Activated CD8-positive, alpha-beta T cell treated with anti-CD3 and anti-CD28 coated beads, Interleukin-2, amount 10 ng/mL, durations not matched to agents 7 days and 5 days (primary cell): ENCODE measurements at regions not wholly inside any gene's neighbourhood (a gene's known extent, or its start where the extent isn't known, plus 50 kb on each side); places are given as distances from the start of the nearest gene placed in this dataset.
"Not testable (repeated sequence)": the region's sequence is repeated elsewhere in the genome, so short reads cannot be mapped to it uniquely, and the experiment has no call there.

ENCODE experiments used
- ATAC-seq: fragments of 150-1000 bp; cut with Tn5 transposase; one replicate; pipeline ENCODE4 v1.10.0; 2021; ENCODE audit warnings: moderate library complexity
- CTCF ChIA-PET: fragments of 350-600 bp; sonication (Branson Sonifier 250); formaldehyde crosslinking; loops from one replicate; lab custom pipeline; 2021; ENCODE audit warnings: antibody characterized with exemption; lab: Charles Lee
- POLR2A ChIA-PET: fragments of 350-600 bp; sonication (Branson Sonifier 250); formaldehyde crosslinking; loops from one replicate; lab custom pipeline; 2021; ENCODE audit warnings: antibody characterized with exemption; lab: Charles Lee
- DNase-seq: peaks from one replicate; pipeline ENCODE4 v3.0.0-alpha.2; 2020
- H3K27ac Mint-ChIP-seq: one replicate; pipeline ENCODE4 v1.8.0; 2021; ENCODE audit warnings: mild to moderate bottlenecking, mixed read lengths
- H3K27me3 Mint-ChIP-seq: one replicate; pipeline ENCODE4 v1.8.0; 2021; ENCODE audit warnings: low read depth, mixed read lengths
- H3K36me3 Mint-ChIP-seq: one replicate; pipeline ENCODE4 v1.8.0; 2021; ENCODE audit warnings: low read depth, mixed read lengths
- H3K4me1 Mint-ChIP-seq: one replicate; pipeline ENCODE4 v1.8.0; 2021; ENCODE audit warnings: low read depth, mixed read lengths
- H3K4me3 Mint-ChIP-seq: one replicate; pipeline ENCODE4 v1.8.0; 2021; ENCODE audit warnings: mild to moderate bottlenecking, mixed read lengths
- H3K9me3 Mint-ChIP-seq: one replicate; pipeline ENCODE4 v1.8.0; 2022; ENCODE audit warnings: mixed read lengths; ENCODE audit not compliant: insufficient read depth

GRCh38 chr5:3466392-3466791 lies 129.2 kb upstream of the IRX1 start:
- H3K27me3 Mint-ChIP-seq = no peaks in the 10 kb centered on the region
- H3K4me3 Mint-ChIP-seq = no peak overlapping the region
- no peak overlapping the region for H3K27ac Mint-ChIP-seq
- ChIA-PET CTCF (no interaction called here), POLR2A (interaction anchor here (0.6 kb wide), 1 partner anchor 1131 kb away, joined by 3 read pairs; no protein-coding TSS in a partner anchor)
- no peaks in the 10 kb centered on the region for H3K36me3 Mint-ChIP-seq
- ATAC-seq (no peak), DNase-seq (no peak)
- no peaks in the 10 kb centered on the region for H3K9me3 Mint-ChIP-seq
- no peaks in the 10 kb centered on the region for H3K4me1 Mint-ChIP-seq

DNA sequence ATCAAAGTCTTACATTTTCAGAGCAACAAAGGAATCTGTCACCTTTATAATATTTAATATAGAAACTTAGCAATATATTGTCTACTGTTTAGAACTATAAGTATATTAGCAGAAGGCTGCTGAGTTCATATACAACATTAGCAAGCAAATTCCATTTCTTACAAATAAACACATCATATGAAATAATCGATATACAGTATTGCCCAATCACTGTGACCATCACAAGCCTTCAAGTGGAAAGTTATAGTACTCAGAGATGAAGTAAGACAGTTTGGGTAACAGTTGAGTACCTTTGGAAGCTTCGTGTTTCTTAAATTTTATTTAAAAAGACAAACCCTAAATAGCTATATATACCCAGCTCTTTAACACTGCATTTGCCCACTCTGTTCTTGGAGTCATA lies 135.2 kb upstream of the IRX1 start:
- Mint-ChIP-seq H3K27ac (no peak overlapping the region), H3K27me3 (no peaks in the 10 kb centered on the region)

GRCh38 chr5:3456121-3456681 lies 139.4 kb upstream of the IRX1 start:
- Mint-ChIP-seq H3K4me3 (no peak overlapping the region), H3K27ac (no peak overlapping the region), H3K4me1 (no peaks in the 10 kb centered on the region), H3K9me3 (no peaks in the 10 kb centered on the region), H3K27me3 (no peaks in the 10 kb centered on the region), H3K36me3 (no peaks in the 10 kb centered on the region)
- ATAC-seq (no peak), DNase-seq (no peak)
- ChIA-PET CTCF (no interaction called here), POLR2A (no interaction called here)

More for the DNA sequence above, 135.2 kb upstream of the IRX1 start:
- Mint-ChIP-seq H3K4me3 (no peak overlapping the region), H3K36me3 (no peaks in the 10 kb centered on the region), H3K9me3 (no peaks in the 10 kb centered on the region), H3K4me1 (no peaks in the 10 kb centered on the region)
- DNase-seq (no peak), ATAC-seq (no peak)
- CTCF ChIA-PET = no interaction called here
- POLR2A ChIA-PET = no interaction called here

DNA sequence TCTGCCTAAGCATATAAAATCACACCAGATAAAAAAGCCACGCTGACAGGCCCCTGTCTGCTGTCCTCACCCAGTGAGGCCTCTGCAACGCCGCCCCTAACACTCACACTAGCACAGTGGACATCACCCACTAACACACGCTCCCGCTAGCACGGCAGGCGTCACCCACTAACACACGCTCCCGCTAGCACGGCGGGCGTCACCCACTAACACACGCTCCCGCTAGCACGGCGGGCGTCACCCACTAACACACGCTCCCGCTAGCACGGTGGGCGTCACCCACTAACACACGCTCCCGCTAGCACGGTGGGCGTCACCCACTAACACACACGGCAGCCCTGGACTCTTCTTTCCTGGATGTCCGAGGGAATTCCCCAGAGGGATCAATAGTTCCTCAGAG lies 141.6 kb upstream of the IRX1 start:
- H3K4me3 Mint-ChIP-seq, H3K27me3 Mint-ChIP-seq, DNase-seq, ATAC-seq, H3K9me3 Mint-ChIP-seq, H3K27ac Mint-ChIP-seq, H3K4me1 Mint-ChIP-seq, POLR2A ChIA-PET, H3K36me3 Mint-ChIP-seq, CTCF ChIA-PET: not testable (repeated sequence)

DNA sequence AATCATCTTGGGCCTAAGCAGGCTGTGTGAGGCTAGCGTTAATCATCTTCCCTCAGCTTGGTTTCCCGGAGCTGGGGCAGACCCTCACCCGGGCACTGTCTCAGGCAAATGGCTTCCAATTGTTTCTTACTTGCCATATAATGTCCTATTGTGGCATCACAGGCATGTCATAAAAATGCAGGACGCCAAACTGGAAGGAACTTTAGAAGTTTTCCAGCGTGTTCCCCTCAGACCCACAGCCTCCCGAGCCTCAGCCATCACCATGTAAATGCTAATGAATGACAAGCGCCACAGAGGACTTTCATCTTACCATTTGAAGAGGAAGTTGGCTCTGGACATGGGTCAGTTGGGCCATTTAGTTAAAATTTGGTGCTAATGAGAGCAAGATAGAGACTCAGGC lies 143.0 kb upstream of the IRX1 start:
- no peak for ATAC-seq
- Mint-ChIP-seq H3K4me1 (no peaks in the 10 kb centered on the region), H3K36me3 (no peaks in the 10 kb centered on the region), H3K27ac (no peak overlapping the region), H3K9me3 (no peaks in the 10 kb centered on the region), H3K4me3 (no peak overlapping the region), H3K27me3 (no peaks in the 10 kb centered on the region)
- DNase-seq = no peak
- ChIA-PET CTCF (no interaction called here), POLR2A (no interaction called here)

DNA sequence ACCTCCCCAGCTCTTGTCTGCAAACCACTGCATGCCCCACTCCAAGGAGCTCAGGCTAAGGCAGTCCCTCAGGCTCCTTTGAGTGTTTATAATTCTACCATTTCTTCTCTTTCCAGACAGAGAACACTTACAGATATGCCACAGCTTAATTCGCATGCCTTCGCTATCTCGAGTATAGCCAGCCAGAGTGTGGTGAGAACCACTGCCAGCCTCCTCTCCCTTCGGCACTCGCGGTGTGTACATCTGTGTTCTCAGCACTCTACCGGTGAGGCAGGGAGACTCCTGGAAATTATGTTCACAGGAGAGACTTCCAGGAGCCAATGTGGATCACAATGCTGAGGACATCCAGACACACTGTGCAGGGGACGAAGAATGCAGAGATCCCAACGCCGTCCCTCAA lies 143.7 kb upstream of the IRX1 start:
- CTCF ChIA-PET = no interaction called here
- H3K4me3 Mint-ChIP-seq = no peak overlapping the region
- ATAC-seq = no peak
- H3K4me1 Mint-ChIP-seq = no peaks in the 10 kb centered on the region
- H3K36me3 Mint-ChIP-seq = no peaks in the 10 kb centered on the region
- POLR2A ChIA-PET = no interaction called here
- no peaks in the 10 kb centered on the region for H3K9me3 Mint-ChIP-seq
- H3K27ac Mint-ChIP-seq = no peak overlapping the region
- no peaks in the 10 kb centered on the region for H3K27me3 Mint-ChIP-seq
- DNase-seq = no peak

- ATAC-seq = no peak
- DNase-seq = no peak
- H3K9me3 Mint-ChIP-seq = no peaks in the 10 kb centered on the region
- H3K4me1 Mint-ChIP-seq = no peaks in the 10 kb centered on the region
- H3K27me3 Mint-ChIP-seq = no peaks in the 10 kb centered on the region
- POLR2A ChIA-PET = no interaction called here
- CTCF ChIA-PET = no interaction called here
- no peak overlapping the region for H3K27ac Mint-ChIP-seq
- H3K36me3 Mint-ChIP-seq = no peaks in the 10 kb centered on the region
- no peak overlapping the region for H3K4me3 Mint-ChIP-seq
Measured at GRCh38 chr5:3449481-3449880, 146.2 kb upstream of the IRX1 start.

- Mint-ChIP-seq H3K36me3 (no peaks in the 10 kb centered on the region), H3K9me3 (no peaks in the 10 kb centered on the region), H3K4me3 (no peak overlapping the region), H3K27me3 (no peaks in the 10 kb centered on the region), H3K4me1 (no peaks in the 10 kb centered on the region), H3K27ac (no peak overlapping the region)
- no peak for DNase-seq
- ChIA-PET POLR2A (interaction anchor here (0.7 kb wide), 1 partner anchor 173 kb away, joined by 3 read pairs; no protein-coding TSS in a partner anchor), CTCF (no interaction called here)
- ATAC-seq = no peak
Measured at GRCh38 chr5:3446410-3446809, 149.2 kb upstream of the IRX1 start.

GRCh38 chr5:3445517-3445916 lies 150.1 kb upstream of the IRX1 start:
- H3K36me3 Mint-ChIP-seq, ATAC-seq, H3K27me3 Mint-ChIP-seq, CTCF ChIA-PET, POLR2A ChIA-PET, H3K9me3 Mint-ChIP-seq, H3K4me3 Mint-ChIP-seq, H3K27ac Mint-ChIP-seq, H3K4me1 Mint-ChIP-seq, DNase-seq: not testable (repeated sequence)

DNA sequence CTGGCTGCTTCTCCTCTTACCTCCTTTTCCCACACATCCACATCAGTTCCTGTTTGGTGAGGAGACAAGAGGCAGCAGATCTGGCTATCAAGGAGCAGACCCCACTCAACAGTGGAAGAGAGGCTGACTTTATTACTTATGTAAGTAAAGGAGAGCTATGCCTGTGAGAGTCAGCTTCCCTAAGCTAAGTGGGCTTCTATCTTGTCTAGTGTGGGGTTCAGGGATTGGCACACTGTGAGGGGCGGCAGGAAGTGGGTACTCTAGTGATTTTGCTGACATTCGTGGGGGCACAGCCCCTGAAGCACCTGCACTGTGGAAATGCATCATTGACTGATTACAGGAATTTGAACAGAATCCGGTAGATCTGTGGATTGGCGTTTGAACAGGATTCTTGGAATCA lies 163.5 kb upstream of the IRX1 start:
- H3K36me3 Mint-ChIP-seq = no peaks in the 10 kb centered on the region
- no peaks in the 10 kb centered on the region for H3K9me3 Mint-ChIP-seq
- DNase-seq = no peak
- no peak overlapping the region for H3K4me3 Mint-ChIP-seq
- H3K27me3 Mint-ChIP-seq = no peaks in the 10 kb centered on the region
- POLR2A ChIA-PET = no interaction called here
- H3K4me1 Mint-ChIP-seq = no peaks in the 10 kb centered on the region
- CTCF ChIA-PET = no interaction called here
- no peak overlapping the region for H3K27ac Mint-ChIP-seq
- ATAC-seq = no peak

GRCh38 chr5:3430691-3431090 lies 164.9 kb upstream of the IRX1 start:
- H3K9me3 Mint-ChIP-seq = no peaks in the 10 kb centered on the region
- no peaks in the 10 kb centered on the region for H3K27me3 Mint-ChIP-seq
- no peak overlapping the region for H3K27ac Mint-ChIP-seq
- POLR2A ChIA-PET = no interaction called here
- no peaks in the 10 kb centered on the region for H3K4me1 Mint-ChIP-seq
- DNase-seq (no peak), ATAC-seq (no peak)
- CTCF ChIA-PET = no interaction called here
- H3K4me3 Mint-ChIP-seq = no peak overlapping the region
- no peaks in the 10 kb centered on the region for H3K36me3 Mint-ChIP-seq

- no peak for DNase-seq
- Mint-ChIP-seq H3K4me3 (no peak overlapping the region), H3K9me3 (no peaks in the 10 kb centered on the region), H3K27me3 (no peaks in the 10 kb centered on the region), H3K36me3 (no peaks in the 10 kb centered on the region), H3K27ac (no peak overlapping the region), H3K4me1 (no peaks in the 10 kb centered on the region)
- ChIA-PET CTCF (no interaction called here), POLR2A (no interaction called here)
- no peak for ATAC-seq
Measured at GRCh38 chr5:3429962-3430361, 165.7 kb upstream of the IRX1 start.

DNA sequence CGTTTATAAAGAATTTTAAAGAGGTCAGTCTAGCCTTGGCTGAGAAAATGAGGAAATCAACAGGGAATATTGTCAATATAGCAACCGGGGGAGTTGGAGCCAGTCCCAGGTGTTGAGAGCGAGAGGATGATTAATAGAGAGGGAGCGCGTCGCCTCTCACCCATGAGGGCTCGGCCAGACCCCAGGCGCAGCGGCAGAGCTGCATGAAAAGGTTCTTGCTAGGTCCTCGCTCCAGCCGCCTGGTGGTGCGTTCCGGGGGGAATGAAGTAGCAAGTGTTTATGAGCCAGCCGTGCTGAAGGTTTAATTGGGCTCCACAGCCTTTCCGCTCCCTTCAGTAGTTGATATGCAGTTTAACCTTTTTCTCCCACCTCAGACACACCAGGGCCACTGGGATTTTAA lies 167.3 kb upstream of the IRX1 start:
- no peak overlapping the region for H3K27ac Mint-ChIP-seq
- CTCF ChIA-PET = no interaction called here
- POLR2A ChIA-PET = no interaction called here

More for the DNA sequence above, 167.3 kb upstream of the IRX1 start:
- H3K9me3 Mint-ChIP-seq = no peaks in the 10 kb centered on the region
- DNase-seq (no peak), ATAC-seq (no peak)
- H3K27me3 Mint-ChIP-seq = no peaks in the 10 kb centered on the region
- no peak overlapping the region for H3K4me3 Mint-ChIP-seq
- H3K36me3 Mint-ChIP-seq = no peaks in the 10 kb centered on the region
- no peaks in the 10 kb centered on the region for H3K4me1 Mint-ChIP-seq
